ENCODE measurements at regions not wholly inside any gene's neighbourhood (a gene's known extent, or its start where the extent isn't known, plus 50 kb on each side); places are given as distances from the start of the nearest gene placed in this dataset.

GRCh38 chr3:162136136-162136535 is 639.5 kb downstream of the OTOL1 start:
- DNase-seq, result no peak

- DNase-seq, result no peak
These were observed 641.9 kb downstream of the OTOL1 start for GRCh38 chr3:162138509-162138908.

GRCh38 chr3:162139841-162140240 is 643.2 kb downstream of the OTOL1 start:
- DNase-seq, result peak; percentile 5

GRCh38 chr3:162141272-162141791 is 644.7 kb downstream of the OTOL1 start:
- DNase-seq, result peak; percentile 92

- DNase-seq, result peak; percentile 78
These were observed 645.9 kb downstream of the OTOL1 start for GRCh38 chr3:162142511-162142910.

GRCh38 chr3:162143180-162143579 is 646.6 kb downstream of the OTOL1 start:
- no peak for DNase-seq

- DNase-seq, result no peak
These were observed 651.4 kb downstream of the OTOL1 start for GRCh38 chr3:162147996-162148395.

- no peak for DNase-seq
These were observed 654.2 kb downstream of the OTOL1 start for GRCh38 chr3:162150790-162151189.

- no peak for DNase-seq
These were observed 656.0 kb downstream of the OTOL1 start for GRCh38 chr3:162152636-162153035.

GRCh38 chr3:162161595-162161994 is 665.0 kb downstream of the OTOL1 start:
- DNase-seq, result no peak

GRCh38 chr3:162165346-162165745 is 668.7 kb downstream of the OTOL1 start:
- no peak for DNase-seq

GRCh38 chr3:162166543-162166942 is 669.9 kb downstream of the OTOL1 start:
- DNase-seq, result no peak

- DNase-seq, result no peak
These were observed 672.1 kb downstream of the OTOL1 start for GRCh38 chr3:162168715-162169114.

- DNase-seq, result peak; percentile 55
These were observed 674.0 kb downstream of the OTOL1 start for GRCh38 chr3:162170581-162170980.

- no peak for DNase-seq
These were observed 675.4 kb downstream of the OTOL1 start for GRCh38 chr3:162171970-162172369.

- no peak for DNase-seq
These were observed 678.5 kb downstream of the OTOL1 start for GRCh38 chr3:162175145-162175544.

- no peak for DNase-seq
These were observed 679.3 kb downstream of the OTOL1 start for GRCh38 chr3:162175878-162176277.

- no peak for DNase-seq
These were observed 686.8 kb downstream of the OTOL1 start for GRCh38 chr3:162183440-162183839.

- DNase-seq, result no peak
These were observed 695.9 kb downstream of the OTOL1 start for GRCh38 chr3:162192340-162193029.

- DNase-seq, result no peak
These were observed 696.8 kb downstream of the OTOL1 start for GRCh38 chr3:162193148-162194095.

- DNase-seq, result no peak
These were observed 698.5 kb downstream of the OTOL1 start for GRCh38 chr3:162195147-162195546.

GRCh38 chr3:162196964-162197363 is 700.4 kb downstream of the OTOL1 start:
- no peak for DNase-seq

- DNase-seq, result no peak
These were observed 704.2 kb downstream of the OTOL1 start for GRCh38 chr3:162200836-162201235.

- DNase-seq, result no peak
These were observed 710.0 kb downstream of the OTOL1 start for GRCh38 chr3:162206648-162207047.

Data from fibroblast of skin of back (primary cell).